KMS-11 (cell line): ENCODE measurements at regions not wholly inside any gene's neighbourhood (a gene's known extent, or its start where the extent isn't known, plus 50 kb on each side); places are given as distances from the start of the nearest gene placed in this dataset.

Source experiments
- H2AFZ ChIP-seq: fragments of 200-600 bp; sonication (generic); 2 replicates; pipeline ENCODE4 v1.6.1; 2016; ENCODE audit warnings: antibody characterized with exemption, mixed run types, low read depth
- H3K27ac ChIP-seq: fragments of 200-600 bp; sonication (generic); 2 replicates; pipeline ENCODE4 v1.6.1; 2016; ENCODE audit warnings: mild to moderate bottlenecking, mixed run types
- H3K27me3 ChIP-seq: fragments of 200-600 bp; sonication (generic); 2 replicates; pipeline ENCODE4 v1.6.1; 2017; ENCODE audit warnings: mild to moderate bottlenecking, low read depth, mixed run types, moderate library complexity; ENCODE audit not compliant: insufficient read depth
- H3K36me3 ChIP-seq: fragments of 200-600 bp; sonication (generic); 2 replicates; pipeline ENCODE4 v1.6.1; 2017; ENCODE audit warnings: mild to moderate bottlenecking, mixed run types; ENCODE audit not compliant: insufficient read depth
- H3K4me1 ChIP-seq: fragments of 200-600 bp; sonication (generic); 2 replicates; pipeline ENCODE4 v1.6.1; 2016; ENCODE audit warnings: mild to moderate bottlenecking, low read depth, mixed run types; ENCODE audit not compliant: poor library complexity, severe bottlenecking
- H3K4me2 ChIP-seq: fragments of 200-600 bp; sonication (generic); 2 replicates; pipeline ENCODE4 v1.7.0; 2016; ENCODE audit warnings: mild to moderate bottlenecking, mixed run types
- H3K4me3 ChIP-seq: fragments of 200-600 bp; sonication (generic); IDR thresholded peaks from 2 replicates; pipeline ENCODE4 v1.6.1; 2017; ENCODE audit warnings: low read depth, low read length, mixed read lengths; ENCODE audit not compliant: insufficient read depth
- H3K79me2 ChIP-seq: fragments of 200-600 bp; sonication (generic); 2 replicates; pipeline ENCODE4 v1.6.1; 2016; ENCODE audit warnings: low read depth, mixed run types; ENCODE audit not compliant: insufficient read depth
- H3K9ac ChIP-seq: fragments of 200-600 bp; sonication (generic); 2 replicates; pipeline ENCODE4 v1.6.1; 2016; ENCODE audit warnings: mild to moderate bottlenecking, mixed run types
- H4K20me1 ChIP-seq: fragments of 200-600 bp; sonication (generic); 2 replicates; pipeline ENCODE4 v1.6.1; 2016; ENCODE audit warnings: mild to moderate bottlenecking, mixed run types; ENCODE audit not compliant: insufficient read depth
- CTCF ChIP-seq: fragments of 200-600 bp; sonication (generic); conservative IDR thresholded peaks from 2 replicates; pipeline ENCODE4 v1.6.1; 2017; ENCODE audit warnings: low read depth, mild to moderate bottlenecking, antibody characterized with exemption, low read length, moderate library complexity, mixed read lengths

GRCh38 chr12:90645181-90645580, 309.8 kb downstream of the CCER1 start:
- no peak overlapping the region for H3K4me3 ChIP-seq
- H3K36me3 ChIP-seq, result no peaks in the 10 kb centered on the region
- H2AFZ ChIP-seq, result no peak overlapping the region
- TF ChIP-seq CTCF, result no peak
- H3K27ac ChIP-seq, result no peak overlapping the region
- no peak overlapping the region for H3K9ac ChIP-seq
- H3K4me2 ChIP-seq, result no peak overlapping the region
- no peaks in the 10 kb centered on the region for H4K20me1 ChIP-seq
- H3K27me3 ChIP-seq, result no peaks in the 10 kb centered on the region
- H3K4me1 ChIP-seq, result no peaks in the 10 kb centered on the region
- H3K79me2 ChIP-seq, result no peaks in the 10 kb centered on the region

DNA sequence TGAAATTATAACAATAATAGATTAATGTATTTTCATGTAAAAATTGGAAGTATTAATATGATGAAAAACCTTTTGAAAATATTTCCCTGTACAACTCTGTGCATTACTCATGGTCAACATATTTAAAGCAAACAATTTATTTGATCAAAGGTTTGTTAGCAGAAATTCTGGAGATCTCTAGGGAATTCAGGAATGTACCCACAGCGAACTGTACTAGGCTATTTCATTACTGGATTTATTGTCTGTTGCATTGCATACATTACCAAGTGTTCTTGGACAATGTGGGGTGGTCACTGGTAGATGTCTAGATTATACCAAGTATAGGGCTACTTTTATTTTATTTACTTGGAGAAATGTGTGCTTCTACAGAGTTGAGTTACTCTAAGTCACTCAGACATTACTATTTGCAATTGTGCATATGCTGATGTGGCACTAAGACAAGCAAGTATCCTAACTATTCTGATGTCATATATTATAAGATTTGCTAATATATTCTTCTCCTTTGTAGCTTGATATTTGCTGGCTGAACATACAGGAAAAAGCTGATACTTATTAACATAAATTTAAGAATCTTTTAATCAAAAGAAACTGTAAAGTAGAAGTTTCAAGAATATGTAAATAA, 323.3 kb downstream of the CCER1 start:
- no peak overlapping the region for H3K9ac ChIP-seq
- H3K27ac ChIP-seq, result no peak overlapping the region
- no peak overlapping the region for H2AFZ ChIP-seq
- TF ChIP-seq CTCF, result no peak
- no peaks in the 10 kb centered on the region for H3K4me1 ChIP-seq
- no peaks in the 10 kb centered on the region for H3K36me3 ChIP-seq
- no peak overlapping the region for H3K4me3 ChIP-seq
- H3K79me2 ChIP-seq, result no peaks in the 10 kb centered on the region
- H3K27me3 ChIP-seq, result no peaks in the 10 kb centered on the region
- H4K20me1 ChIP-seq, result no peaks in the 10 kb centered on the region
- no peak overlapping the region for H3K4me2 ChIP-seq

DNA sequence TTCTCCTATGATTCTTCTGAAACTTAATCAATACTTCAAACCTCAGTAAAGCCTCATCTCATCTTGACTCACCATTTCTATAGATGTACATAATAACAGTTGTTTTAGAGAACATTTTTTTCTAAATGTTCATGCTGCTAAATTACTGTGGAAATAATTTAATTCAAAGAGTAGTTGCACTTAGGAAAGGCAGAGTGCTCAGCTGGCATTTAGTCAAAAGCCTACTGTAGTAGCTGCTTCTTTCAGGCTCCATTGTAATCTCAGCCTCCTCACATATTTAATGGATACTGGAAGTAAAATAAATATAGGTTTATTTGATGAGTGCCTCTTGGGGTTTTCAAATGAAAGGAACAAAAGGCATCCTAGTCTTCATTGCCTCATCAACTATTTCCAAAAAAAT, 325.0 kb downstream of the CCER1 start:
- Histone ChIP-seq H3K27ac (no peak overlapping the region), H3K4me2 (no peak overlapping the region), H3K9ac (no peak overlapping the region), H2AFZ (no peak overlapping the region), H3K4me1 (no peaks in the 10 kb centered on the region), H3K4me3 (no peak overlapping the region), H3K79me2 (no peaks in the 10 kb centered on the region), H3K36me3 (no peaks in the 10 kb centered on the region), H4K20me1 (no peaks in the 10 kb centered on the region), H3K27me3 (no peaks in the 10 kb centered on the region)
- TF ChIP-seq CTCF, result no peak

GRCh38 chr12:90628213-90628612, 326.8 kb downstream of the CCER1 start:
- Histone ChIP-seq H3K4me2 (no peak overlapping the region), H3K9ac (no peak overlapping the region), H3K4me1 (no peaks in the 10 kb centered on the region), H3K27me3 (no peaks in the 10 kb centered on the region), H3K27ac (no peak overlapping the region), H3K36me3 (no peaks in the 10 kb centered on the region), H2AFZ (no peak overlapping the region), H3K79me2 (no peaks in the 10 kb centered on the region), H4K20me1 (no peaks in the 10 kb centered on the region), H3K4me3 (no peak overlapping the region)
- no peak for TF ChIP-seq CTCF
